Ishikawa (cell line): ENCODE measurements at regions not wholly inside any gene's neighbourhood (a gene's known extent, or its start where the extent isn't known, plus 50 kb on each side); places are given as distances from the start of the nearest gene placed in this dataset.

ENCODE experiments used
- CEBPB ChIP-seq: IDR thresholded peaks from 2 replicates; pipeline ENCODE4 v1.6.1; 2012
- CREB1 ChIP-seq: IDR thresholded peaks from 2 replicates; pipeline ENCODE4 v1.6.1; 2012; ENCODE audit warnings: low read depth
- EGR1 ChIP-seq: IDR thresholded peaks from 2 replicates; pipeline ENCODE4 v1.6.1; 2012
- EP300 ChIP-seq: IDR thresholded peaks from 2 replicates; pipeline ENCODE4 v1.6.1; 2012; ENCODE audit warnings: borderline replicate concordance
- FOXM1 ChIP-seq: IDR thresholded peaks from 2 replicates; pipeline ENCODE4 v1.6.1; 2012; ENCODE audit warnings: low read depth, borderline replicate concordance
- MAX ChIP-seq: IDR thresholded peaks from 2 replicates; pipeline ENCODE4 v1.6.1; 2012
- NFIC ChIP-seq: IDR thresholded peaks from 2 replicates; pipeline ENCODE4 v1.6.1; 2012
- RAD21 ChIP-seq: IDR thresholded peaks from 2 replicates; pipeline ENCODE4 v1.6.1; 2012; ENCODE audit warnings: low read depth
- REST ChIP-seq: IDR thresholded peaks from 2 replicates; pipeline ENCODE4 v1.6.1; 2012; ENCODE audit warnings: low read depth, mild to moderate bottlenecking
- TAF1 ChIP-seq: IDR thresholded peaks from 2 replicates; pipeline ENCODE4 v1.6.1; 2012; ENCODE audit warnings: low read depth, mild to moderate bottlenecking
- TCF12 ChIP-seq: IDR thresholded peaks from 2 replicates; pipeline ENCODE4 v1.6.1; 2012; ENCODE audit warnings: low read depth
- USF1 ChIP-seq: IDR thresholded peaks from 2 replicates; pipeline ENCODE4 v1.6.1; 2012
- YY1 ChIP-seq: IDR thresholded peaks from 2 replicates; pipeline ENCODE4 v1.6.1; 2012; ENCODE audit warnings: low read depth

- TF ChIP-seq MAX (no peak), USF1 (no peak), YY1 (no peak), TAF1 (no peak), RAD21 (no peak), EGR1 (no peak), CEBPB (no peak), NFIC (no peak), REST (no peak), FOXM1 (no peak), EP300 (no peak), CREB1 (no peak), TCF12 (no peak)
These were observed 229.3 kb upstream of the NEIL3 start for GRCh38 chr4:177080388-177080787.
